Right lobe of liver (tissue), 6 donors: ENCODE measurements at regions not wholly inside any gene's neighbourhood (a gene's known extent, or its start where the extent isn't known, plus 50 kb on each side); places are given as distances from the start of the nearest gene placed in this dataset.

Experiments used
- ATAC-seq, 4 donors: fragments of 200-7000 bp; cut with Tn5 transposase; one replicate each; pipeline ENCODE4 v1.9.1; 2020; ENCODE audit warnings: mild to moderate bottlenecking in 4 of 4, moderate library complexity in 4 of 4
- DNase-seq, 3 donors: peaks; one replicate each; pipeline ENCODE4 v3.0.0-alpha.2; 2020
- H3K27ac ChIP-seq, 3 donors: fragments of 200-600 bp; one replicate each; pipeline ENCODE4 v1.8.0; 2022
- H3K27me3 ChIP-seq, 2 donors: fragments of 200-600 bp; one replicate each; pipeline ENCODE4 v1.8.0; 2022
- H3K36me3 ChIP-seq, 4 donors: fragments of 200-600 bp; sonication (generic) in 1 of 4; one replicate each; pipeline versions ENCODE4 v1.5.1 to v1.8.0; 2017 to 2022; ENCODE audit warnings: control low read depth in 1 of 4
- H3K4me1 ChIP-seq, 4 donors: fragments of 200-600 bp; sonication (generic) in 1 of 4; one replicate each; pipeline versions ENCODE4 v1.5.1 to v1.8.0; 2017 to 2022; ENCODE audit warnings: control low read depth in 1 of 4
- H3K4me3 ChIP-seq, 3 donors: fragments of 200-600 bp; one replicate each; pipeline ENCODE4 v1.8.0; 2022
- H3K9me3 ChIP-seq, 4 donors: fragments of 200-600 bp; sonication (generic) in 1 of 4; one replicate each; pipeline versions ENCODE4 v1.5.1 to v1.8.0; 2017 to 2022; ENCODE audit warnings: control low read depth in 1 of 4
- CTCF ChIP-seq, 4 donors: fragments of 200-600 bp in 3 of 4; fragments of 450-650 bp in 1 of 4; IDR thresholded peaks; one replicate each; pipeline versions ENCODE4 v1.5.1 to v1.8.0; 2016 to 2022; ENCODE audit warnings: antibody characterized with exemption in 4 of 4, mild to moderate bottlenecking in 2 of 4
- POLR2A ChIP-seq: fragments of 450-650 bp; IDR thresholded peaks from one replicate; pipeline ENCODE4 v1.6.1; 2017; ENCODE audit warnings: antibody characterized with exemption, mild to moderate bottlenecking
- WGBS: methylation state at CpG from one replicate; pipeline ENCODE4 v1.1.6; 2018; ENCODE audit warnings: low coverage, low lambda C conversion rate; ENCODE audit not compliant: insufficient coverage; ENCODE audit errors: missing lambda C conversion rate; 5-methylcytosine and 5-hydroxymethylcytosine counted together
- intact Hi-C, 2 donors: fragments of 100-400 bp; cut with DNase I; formaldehyde crosslinking; loops; one replicate each; pipeline versions ENCODE4 v1.11.2 to v1.14.1; 2022
- donor health status: DM: no; HTN: yes; CAD: no.
- donor health status: DM: no; HTN: no; CAD: no.
- donor health status: DM: no; HTN: no; CAD: no.
- donor health status: DM: no; HTN: yes; CAD: no.
- donor health status: DM: no; HTN: yes; CAD: no.

GRCh38 chr5:39561421-39561820 is 136.6 kb upstream of the DAB2 start:
- ATAC-seq (no peak), DNase-seq (no peak)
- H3K4me1 ChIP-seq = no peaks in the 10 kb centered on the region
- H3K27me3 ChIP-seq = no peaks in the 10 kb centered on the region
- intact Hi-C loops = loop anchor here in 1 of 2 donors (10.0 kb wide), 1 partner anchor 347 kb away; the partner anchor contains the start of gene FYB1
- WGBS = 21% methylated on average over 2 of the region's 2 CpGs
- no peaks in the 10 kb centered on the region for H3K36me3 ChIP-seq
- H3K9me3 ChIP-seq = no peaks in the 10 kb centered on the region
- H3K4me3 ChIP-seq = no peak overlapping the region
- no peak overlapping the region for H3K27ac ChIP-seq
- no peak for TF ChIP-seq POLR2A
- TF ChIP-seq CTCF (IDR thresholded peaks at IDR 0.05) = no peak

- WGBS = 83% methylated on average over 2 of the region's 2 CpGs
- no peak for TF ChIP-seq POLR2A
- TF ChIP-seq CTCF (IDR thresholded peaks at IDR 0.05) = no peak
- no peak overlapping the region for H3K27ac ChIP-seq
- no peaks in the 10 kb centered on the region for H3K9me3 ChIP-seq
- no peak overlapping the region for H3K4me3 ChIP-seq
- no peaks in the 10 kb centered on the region for H3K36me3 ChIP-seq
- DNase-seq (no peak), ATAC-seq (no peak)
- H3K4me1 ChIP-seq = no peaks in the 10 kb centered on the region
- intact Hi-C loops = loop anchor here in 1 of 2 donors (10.0 kb wide), 1 partner anchor 346 kb away; the partner anchor contains the start of gene FYB1
- H3K27me3 ChIP-seq = no peaks in the 10 kb centered on the region
Measured at GRCh38 chr5:39560726-39561125, 135.9 kb upstream of the DAB2 start.

- TF ChIP-seq POLR2A (no peak), CTCF (IDR thresholded peaks at IDR 0.05) (no peak)
- DNase-seq = no peak
- H3K27me3 ChIP-seq = no peaks in the 10 kb centered on the region
- WGBS = 69% methylated on average over 2 of the region's 2 CpGs
- H3K4me3 ChIP-seq = no peak overlapping the region
- no peaks in the 10 kb centered on the region for H3K36me3 ChIP-seq
- no peak overlapping the region for H3K27ac ChIP-seq
- intact Hi-C loops = loop anchor here in 1 of 2 donors (10.0 kb wide), 1 partner anchor 345 kb away; the partner anchor contains the start of gene FYB1
- no peaks in the 10 kb centered on the region for H3K4me1 ChIP-seq
- H3K9me3 ChIP-seq = no peaks in the 10 kb centered on the region
- ATAC-seq = no peak
Measured at GRCh38 chr5:39559923-39560322, 135.1 kb upstream of the DAB2 start.

GRCh38 chr5:39558541-39558940 is 133.8 kb upstream of the DAB2 start:
- H3K4me3 ChIP-seq = no peak overlapping the region
- intact Hi-C loops = no loop called here
- no peak overlapping the region for H3K27ac ChIP-seq
- H3K4me1 ChIP-seq = no peaks in the 10 kb centered on the region
- 41% methylated on average over 3 of the region's 3 CpGs for WGBS
- no peaks in the 10 kb centered on the region for H3K27me3 ChIP-seq
- TF ChIP-seq POLR2A (no peak), CTCF (IDR thresholded peaks at IDR 0.05) (no peak)
- H3K36me3 ChIP-seq = no peaks in the 10 kb centered on the region
- ATAC-seq = no peak
- no peak for DNase-seq
- H3K9me3 ChIP-seq = no peaks in the 10 kb centered on the region

- Histone ChIP-seq H3K4me1 (no peaks in the 10 kb centered on the region), H3K4me3 (no peak overlapping the region), H3K27ac (no peak overlapping the region), H3K9me3 (no peaks in the 10 kb centered on the region), H3K27me3 (no peaks in the 10 kb centered on the region), H3K36me3 (no peaks in the 10 kb centered on the region)
- DNase-seq (no peak), ATAC-seq (peak; percentile 50 to 77 (median 63))
- no peak for TF ChIP-seq CTCF (IDR thresholded peaks at IDR 0.05)
- TF ChIP-seq POLR2A = no peak
- intact Hi-C loops = no loop called here
- WGBS = 33% methylated on average over 1 of the region's 4 CpGs
Measured at GRCh38 chr5:39555788-39556187, 131.0 kb upstream of the DAB2 start.
